HepG2 (cell line): ENCODE measurements at regions not wholly inside any gene's neighbourhood (a gene's known extent, or its start where the extent isn't known, plus 50 kb on each side); places are given as distances from the start of the nearest gene placed in this dataset.

Experiments used
- BRCA1 ChIP-seq: sonication (generic); formaldehyde crosslinking; IDR thresholded peaks from 2 replicates; pipeline ENCODE4 v1.4.0; 2020; ENCODE audit warnings: missing genetic modification reagents
- ELF1 ChIP-seq: sonication (generic); formaldehyde crosslinking; IDR thresholded peaks from 2 replicates; pipeline ENCODE4 v1.4.0; 2020; ENCODE audit warnings: missing genetic modification reagents
- LCORL ChIP-seq, 2 experiments: fragments of 450-650 bp in 1 of 2; sonication (generic) in 1 of 2; formaldehyde crosslinking in 1 of 2; IDR thresholded peaks; 2 replicates each; pipeline versions ENCODE4 v1.5.0 to v1.6.1; 2017 to 2020; ENCODE audit warnings: antibody characterized with exemption in 1 of 2, missing genetic modification reagents in 1 of 2
- MTF1 ChIP-seq: sonication (generic); formaldehyde crosslinking; IDR thresholded peaks from 2 replicates; pipeline ENCODE4 v1.5.0; 2020; ENCODE audit warnings: missing genetic modification reagents
- MYC ChIP-seq: sonication (generic); formaldehyde crosslinking; IDR thresholded peaks from 2 replicates; pipeline ENCODE4 v1.9.0; 2021; ENCODE audit warnings: missing genetic modification reagents, borderline replicate concordance
- NR2F1 ChIP-seq, 2 experiments: fragments of 450-650 bp in 1 of 2; formaldehyde crosslinking in 1 of 2; IDR thresholded peaks; 2 replicates each; pipeline versions ENCODE4 v1.5.0 to v1.6.1; 2016 to 2020; ENCODE audit warnings: mild to moderate bottlenecking in 1 of 2, missing compliant biosample characterization in 1 of 2, missing genetic modification reagents in 1 of 2, moderate library complexity in 1 of 2
- NR2F6 ChIP-seq, 2 experiments: IDR thresholded peaks; 2 replicates each; pipeline ENCODE4 v1.6.1; 2016; ENCODE audit warnings: antibody characterized with exemption in 1 of 2, mild to moderate bottlenecking in 1 of 2
- ZNF367 ChIP-seq: sonication (generic); formaldehyde crosslinking; IDR thresholded peaks from 2 replicates; pipeline ENCODE4 v1.4.0; 2020; ENCODE audit warnings: missing genetic modification reagents, borderline replicate concordance
- ZNF644 ChIP-seq: IDR thresholded peaks from 2 replicates; pipeline ENCODE4 v1.6.1; 2016; ENCODE audit warnings: low read depth
- ZNF720 ChIP-seq: sonication (generic); formaldehyde crosslinking; IDR thresholded peaks from 2 replicates; pipeline ENCODE4 v1.4.0; 2020; ENCODE audit warnings: missing genetic modification reagents
- TF ChIP-seq, protein P1 (sequence below), 2 experiments: sonication (generic) in 1 of 2; formaldehyde crosslinking in 1 of 2; IDR thresholded peaks; 2 replicates each; pipeline versions ENCODE4 v1.5.1 to v1.6.1; 2011 to 2020; ENCODE audit warnings: borderline replicate concordance in 1 of 2, low read depth in 1 of 2, low read length in 1 of 2, mild to moderate bottlenecking in 1 of 2, missing genetic modification reagents in 1 of 2, moderate library complexity in 1 of 2
- TF ChIP-seq, protein P2 (sequence below): sonication (generic); formaldehyde crosslinking; IDR thresholded peaks from 2 replicates; pipeline ENCODE4 v1.4.0; 2020; ENCODE audit warnings: missing genetic modification reagents
- TF ChIP-seq, protein P3 (sequence below): IDR thresholded peaks from 2 replicates; pipeline ENCODE4 v1.6.1; 2012; ENCODE audit warnings: inconsistent platforms
- TF ChIP-seq, protein P4 (sequence below): sonication (generic); formaldehyde crosslinking; IDR thresholded peaks from 2 replicates; pipeline ENCODE4 v1.5.0; 2020; ENCODE audit warnings: mild to moderate bottlenecking, missing genetic modification reagents, moderate library complexity

DNA sequence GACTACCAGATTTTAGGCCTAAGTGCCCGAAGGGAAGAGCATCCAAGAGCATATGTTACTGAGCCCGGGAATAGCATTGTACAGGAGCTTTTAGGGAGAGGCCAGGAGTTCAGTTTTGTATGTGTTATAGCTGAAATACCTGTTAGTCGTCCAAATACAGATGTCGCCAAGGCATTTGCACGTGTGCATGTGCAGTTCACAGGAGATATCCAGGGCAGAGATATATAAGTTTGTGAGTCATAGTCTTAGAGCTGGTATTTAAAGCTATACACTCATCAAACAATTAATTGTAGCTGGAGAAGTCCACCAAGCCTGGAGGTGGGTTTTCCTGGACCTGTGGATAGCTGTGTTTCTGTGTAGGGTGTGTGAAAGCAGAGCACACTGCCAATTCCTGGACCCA, 394.0 kb upstream of the FZD8 start:
- TF ChIP-seq BRCA1 (no peak), ELF1 (CRISPR knock-in tag) (no peak), LCORL (IDR thresholded peaks at IDR 0.05) (no peak), LCORL (CRISPR knock-in tag; IDR thresholded peaks at IDR 0.05) (no peak), ZNF644 (no peak), MTF1 (CRISPR knock-in tag) (no peak), ZNF367 (CRISPR knock-in tag) (no peak), NR2F6 (IDR thresholded peaks at IDR 0.05) (no peak), NR2F6 (CRISPR knock-in tag; IDR thresholded peaks at IDR 0.05) (no peak), MYC (CRISPR knock-in tag) (no peak), NR2F1 (CRISPR knock-in tag; IDR thresholded peaks at IDR 0.05) (no peak), ZNF720 (CRISPR knock-in tag) (no peak)
- TF ChIP-seq, protein P1, sequence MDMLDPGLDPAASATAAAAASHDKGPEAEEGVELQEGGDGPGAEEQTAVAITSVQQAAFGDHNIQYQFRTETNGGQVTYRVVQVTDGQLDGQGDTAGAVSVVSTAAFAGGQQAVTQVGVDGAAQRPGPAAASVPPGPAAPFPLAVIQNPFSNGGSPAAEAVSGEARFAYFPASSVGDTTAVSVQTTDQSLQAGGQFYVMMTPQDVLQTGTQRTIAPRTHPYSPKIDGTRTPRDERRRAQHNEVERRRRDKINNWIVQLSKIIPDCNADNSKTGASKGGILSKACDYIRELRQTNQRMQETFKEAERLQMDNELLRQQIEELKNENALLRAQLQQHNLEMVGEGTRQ (IDR thresholded peaks at IDR 0.05; ENCODE audit: low read depth, low read length): no peak
- TF ChIP-seq, protein P1 (CRISPR knock-in tag; IDR thresholded peaks at IDR 0.05; ENCODE audit: borderline replicate concordance): no peak
- TF ChIP-seq, protein P2, sequence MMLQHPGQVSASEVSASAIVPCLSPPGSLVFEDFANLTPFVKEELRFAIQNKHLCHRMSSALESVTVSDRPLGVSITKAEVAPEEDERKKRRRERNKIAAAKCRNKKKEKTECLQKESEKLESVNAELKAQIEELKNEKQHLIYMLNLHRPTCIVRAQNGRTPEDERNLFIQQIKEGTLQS: no peak
- TF ChIP-seq, protein P3, sequence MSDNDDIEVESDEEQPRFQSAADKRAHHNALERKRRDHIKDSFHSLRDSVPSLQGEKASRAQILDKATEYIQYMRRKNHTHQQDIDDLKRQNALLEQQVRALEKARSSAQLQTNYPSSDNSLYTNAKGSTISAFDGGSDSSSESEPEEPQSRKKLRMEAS: no peak
- TF ChIP-seq, protein P4, sequence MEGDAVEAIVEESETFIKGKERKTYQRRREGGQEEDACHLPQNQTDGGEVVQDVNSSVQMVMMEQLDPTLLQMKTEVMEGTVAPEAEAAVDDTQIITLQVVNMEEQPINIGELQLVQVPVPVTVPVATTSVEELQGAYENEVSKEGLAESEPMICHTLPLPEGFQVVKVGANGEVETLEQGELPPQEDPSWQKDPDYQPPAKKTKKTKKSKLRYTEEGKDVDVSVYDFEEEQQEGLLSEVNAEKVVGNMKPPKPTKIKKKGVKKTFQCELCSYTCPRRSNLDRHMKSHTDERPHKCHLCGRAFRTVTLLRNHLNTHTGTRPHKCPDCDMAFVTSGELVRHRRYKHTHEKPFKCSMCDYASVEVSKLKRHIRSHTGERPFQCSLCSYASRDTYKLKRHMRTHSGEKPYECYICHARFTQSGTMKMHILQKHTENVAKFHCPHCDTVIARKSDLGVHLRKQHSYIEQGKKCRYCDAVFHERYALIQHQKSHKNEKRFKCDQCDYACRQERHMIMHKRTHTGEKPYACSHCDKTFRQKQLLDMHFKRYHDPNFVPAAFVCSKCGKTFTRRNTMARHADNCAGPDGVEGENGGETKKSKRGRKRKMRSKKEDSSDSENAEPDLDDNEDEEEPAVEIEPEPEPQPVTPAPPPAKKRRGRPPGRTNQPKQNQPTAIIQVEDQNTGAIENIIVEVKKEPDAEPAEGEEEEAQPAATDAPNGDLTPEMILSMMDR (CRISPR knock-in tag): no peak
